Mammary epithelial cell (primary cell): ENCODE measurements at regions not wholly inside any gene's neighbourhood (a gene's known extent, or its start where the extent isn't known, plus 50 kb on each side); places are given as distances from the start of the nearest gene placed in this dataset.

Source experiments
- CTCF ChIP-seq, 2 donors: IDR thresholded peaks in 1 of 2; conservative IDR thresholded peaks in 1 of 2; 2 replicates each; pipeline ENCODE4 v1.5.1; 2011 to 2012; ENCODE audit warnings: inconsistent platforms in 2 of 2, low read length in 2 of 2, mild to moderate bottlenecking in 2 of 2, control low read depth in 1 of 2, low read depth in 1 of 2; ENCODE audit not compliant: insufficient read depth in 1 of 2; ENCODE audit errors: extremely low read depth in 1 of 2
- EZH2 ChIP-seq: IDR thresholded peaks from 2 replicates; pipeline ENCODE4 v1.6.1; 2012; ENCODE audit warnings: low read length, inconsistent platforms, borderline replicate concordance

- no peak for TF ChIP-seq EZH2
- no peak for TF ChIP-seq CTCF (conservative IDR thresholded peaks at IDR 0.05 in 1 of 2, IDR thresholded peaks at IDR 0.05 in 1 of 2; ENCODE audit: extremely low read depth in 1 of 2, insufficient read depth in 1 of 2, low read depth in 1 of 2, low read length in 2 of 2)
Observed at GRCh38 chr5:163649514-163649913, 144.1 kb downstream of the MAT2B start.
